NCI-H1105 (cell line): ENCODE measurements at regions not wholly inside any gene's neighbourhood (a gene's known extent, or its start where the extent isn't known, plus 50 kb on each side); places are given as distances from the start of the nearest gene placed in this dataset.

Source experiments
- DNase-seq: peaks from one replicate; lab custom pipeline; 2025; lab: John Stamatoyannopoulos, UW

DNA sequence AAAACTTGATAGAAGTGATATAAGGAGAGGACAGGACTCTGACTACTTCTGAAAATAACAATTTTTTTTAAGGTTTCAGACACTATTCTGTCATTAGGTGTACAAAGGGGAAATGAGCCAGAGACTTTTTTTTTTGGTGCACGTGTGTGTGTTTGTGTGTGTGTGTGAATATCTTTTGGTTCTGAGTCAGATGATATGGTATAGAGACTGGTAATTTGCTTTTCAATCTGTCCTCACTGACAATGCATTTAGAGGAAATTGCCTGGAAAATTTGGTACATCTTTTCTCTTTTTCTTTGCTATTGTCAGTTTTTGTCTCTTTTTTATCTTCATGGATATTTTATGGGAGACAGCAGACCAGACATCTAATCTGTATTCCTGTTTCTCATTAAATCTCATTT lies 59.3 kb downstream of the DDIT4L start:
- DNase-seq, result no peak

DNA sequence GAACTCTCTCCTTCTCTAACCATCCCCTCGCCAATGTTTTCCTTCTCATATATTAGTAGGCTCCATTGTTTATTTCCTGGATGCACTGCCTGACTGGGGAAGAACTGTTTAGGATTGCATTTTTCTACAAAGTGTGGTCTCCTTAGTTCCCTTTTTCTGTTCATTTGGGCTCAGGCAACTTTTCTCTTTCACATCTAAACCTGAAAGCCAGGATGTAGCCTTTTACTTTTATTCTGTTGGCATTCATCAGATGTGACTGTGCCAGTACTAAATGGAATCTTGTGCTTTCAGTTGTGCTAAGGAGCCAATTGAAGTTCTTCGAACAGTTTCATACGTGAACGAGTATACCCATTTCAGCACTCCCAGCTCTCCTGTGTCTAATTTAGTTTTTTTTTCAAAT lies 59.8 kb downstream of the DDIT4L start:
- DNase-seq, result no peak

DNA sequence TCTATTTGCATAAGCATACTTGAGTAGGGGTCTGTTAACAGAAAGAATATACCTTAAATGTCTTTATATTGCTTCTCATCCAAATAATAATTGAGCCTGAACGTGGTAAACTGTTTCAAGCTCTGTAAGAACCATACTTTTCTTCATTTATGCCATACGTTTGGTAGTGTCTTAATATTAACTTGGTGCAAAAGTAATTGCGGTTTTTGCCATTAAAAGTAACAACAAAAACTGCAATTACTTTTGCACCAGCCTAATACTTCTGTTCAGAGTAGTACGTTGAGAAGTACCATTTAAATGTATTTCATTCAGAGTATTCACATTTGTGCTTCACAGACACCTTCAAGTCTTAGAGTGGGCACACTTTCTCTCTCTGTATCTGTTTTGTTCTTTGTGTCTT lies 60.5 kb downstream of the DDIT4L start:
- DNase-seq, result no peak

DNA sequence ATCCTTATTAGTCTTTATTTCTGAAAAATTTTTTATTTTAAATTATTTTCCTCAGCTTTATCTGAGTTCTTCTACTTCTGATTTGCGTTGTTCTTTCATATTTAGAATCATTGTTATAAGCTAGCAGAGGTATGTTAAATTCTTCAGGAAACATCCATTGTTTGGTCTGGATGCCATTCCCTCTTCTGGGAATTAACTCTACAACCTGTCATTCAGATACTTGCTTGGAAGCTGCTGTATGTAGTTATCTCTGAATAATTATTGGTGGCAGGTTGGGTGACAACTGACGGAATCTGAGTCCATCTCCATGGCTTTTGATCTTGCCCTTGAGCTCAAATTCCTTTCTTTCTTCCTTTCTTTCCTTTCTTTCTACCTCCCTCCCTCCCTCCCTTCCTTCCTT lies 61.9 kb downstream of the DDIT4L start:
- DNase-seq, result no peak

DNA sequence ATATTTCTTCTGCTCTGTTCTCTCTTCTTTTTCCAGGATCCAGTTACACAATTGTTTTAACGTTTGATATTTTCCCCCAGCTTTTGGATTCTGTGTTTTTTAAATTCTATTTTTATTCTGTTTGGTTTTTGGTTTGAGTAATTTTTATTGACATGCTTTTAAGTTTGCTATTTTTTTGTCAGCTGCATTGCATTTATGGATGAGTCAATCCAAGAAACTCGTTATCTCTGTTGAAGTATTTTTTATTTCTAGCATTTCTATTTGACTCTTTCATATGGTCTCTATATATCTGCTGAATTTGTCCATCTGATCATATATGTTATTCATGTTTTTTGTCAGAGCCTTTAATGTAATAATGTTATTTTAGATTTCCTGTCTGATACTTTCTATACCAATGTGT lies 65.6 kb downstream of the DDIT4L start:
- no peak for DNase-seq

DNA sequence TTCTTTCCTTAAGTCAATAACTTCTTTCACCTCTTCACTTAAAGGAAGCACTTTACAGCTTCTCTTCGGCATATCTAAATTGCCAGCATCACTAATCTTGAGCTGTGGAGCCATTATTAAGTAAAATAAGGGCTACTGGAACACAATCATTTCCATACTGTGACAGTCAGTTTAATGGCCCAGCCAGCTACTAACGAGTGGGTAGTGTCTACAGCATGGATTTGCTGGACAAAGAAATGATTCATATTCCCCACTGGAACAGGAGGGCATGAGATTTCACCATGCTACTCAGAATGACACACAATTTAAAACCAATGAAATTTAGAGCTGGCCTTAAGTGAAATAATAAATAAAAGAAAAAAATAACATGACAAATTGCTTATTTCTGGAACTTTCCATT lies 72.1 kb downstream of the DDIT4L start:
- no peak for DNase-seq

DNA sequence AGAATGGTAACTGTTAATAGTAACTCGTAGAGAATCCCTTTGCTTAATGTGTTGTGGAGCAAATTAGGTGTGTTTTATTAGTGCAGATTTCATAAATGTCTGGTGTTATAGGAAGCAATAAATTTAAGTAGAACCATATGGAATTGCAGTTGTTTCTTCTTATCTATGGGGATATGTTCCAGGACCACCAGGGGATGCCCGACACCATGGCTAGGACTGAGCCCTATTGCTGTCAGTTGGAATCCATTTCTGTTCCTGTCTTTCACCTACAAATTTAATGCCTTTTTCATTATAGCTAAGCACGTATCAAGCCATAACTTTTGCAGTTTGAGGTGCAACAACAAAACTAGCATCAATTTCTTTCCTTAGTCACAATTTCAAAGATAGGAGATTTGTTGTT lies 72.5 kb downstream of the DDIT4L start:
- DNase-seq, result no peak

GRCh38 chr4:100114909-100115308 lies 75.4 kb downstream of the DDIT4L start:
- DNase-seq, result no peak

DNA sequence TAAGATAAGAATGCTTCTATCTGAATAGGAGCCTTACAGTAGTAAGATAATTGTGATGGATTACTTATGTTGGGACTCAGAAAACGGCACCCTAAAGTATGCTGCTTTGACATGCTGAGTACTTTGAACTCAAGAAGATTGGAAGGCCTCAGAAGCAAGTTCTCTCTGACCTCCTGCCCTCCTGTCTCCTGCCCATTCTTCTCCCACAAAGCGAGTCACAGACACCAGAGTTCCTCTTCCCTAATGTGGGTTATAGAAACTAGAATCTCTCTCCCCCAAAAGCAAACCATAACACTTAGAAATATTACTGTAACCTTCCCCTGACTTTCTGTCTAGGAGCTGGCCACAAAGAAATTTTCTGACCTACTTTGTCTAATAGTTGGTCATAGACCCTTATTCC lies 76.5 kb downstream of the DDIT4L start:
- no peak for DNase-seq

DNA sequence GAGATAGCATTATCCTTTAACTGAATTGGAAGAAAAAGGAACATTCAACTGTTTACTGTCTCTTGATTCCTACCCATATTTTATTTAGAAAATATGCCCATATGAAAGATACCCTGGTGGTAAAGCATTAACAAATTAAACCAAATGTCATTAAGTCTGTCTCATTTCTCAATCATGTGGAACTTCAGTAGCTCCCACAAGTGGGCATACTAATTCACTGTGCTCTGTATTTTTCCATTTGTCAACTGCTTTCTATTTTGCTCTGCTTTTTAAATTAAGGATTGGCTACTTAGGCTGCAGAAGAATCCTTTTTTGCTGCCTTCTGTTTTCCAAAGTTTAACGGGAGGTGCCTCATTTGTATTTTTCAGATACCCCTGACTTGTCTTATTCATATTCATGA lies 77.2 kb downstream of the DDIT4L start:
- no peak for DNase-seq

GRCh38 chr4:100109921-100110320 lies 80.3 kb downstream of the DDIT4L start:
- no peak for DNase-seq

DNA sequence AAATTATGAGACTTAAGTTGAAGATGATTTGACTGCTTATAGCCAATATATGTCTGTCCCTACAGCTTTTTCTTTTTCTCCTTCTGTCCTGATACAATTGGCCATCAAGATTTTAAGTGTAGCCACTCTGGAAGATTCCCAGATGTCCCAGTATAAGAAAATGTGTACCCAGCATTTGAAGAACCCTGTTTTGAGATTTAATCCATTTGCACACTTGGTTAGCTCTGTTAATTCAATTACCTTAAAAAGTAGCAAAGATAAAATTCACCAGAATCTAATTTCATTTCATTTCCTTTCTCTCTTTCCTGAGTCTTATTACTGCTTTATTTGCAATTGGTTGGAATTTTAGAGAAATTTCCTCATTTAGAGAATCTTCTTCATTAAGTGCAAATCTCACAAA lies 81.4 kb downstream of the DDIT4L start:
- no peak for DNase-seq

GRCh38 chr4:100106982-100107381 lies 83.3 kb downstream of the DDIT4L start:
- no peak for DNase-seq

DNA sequence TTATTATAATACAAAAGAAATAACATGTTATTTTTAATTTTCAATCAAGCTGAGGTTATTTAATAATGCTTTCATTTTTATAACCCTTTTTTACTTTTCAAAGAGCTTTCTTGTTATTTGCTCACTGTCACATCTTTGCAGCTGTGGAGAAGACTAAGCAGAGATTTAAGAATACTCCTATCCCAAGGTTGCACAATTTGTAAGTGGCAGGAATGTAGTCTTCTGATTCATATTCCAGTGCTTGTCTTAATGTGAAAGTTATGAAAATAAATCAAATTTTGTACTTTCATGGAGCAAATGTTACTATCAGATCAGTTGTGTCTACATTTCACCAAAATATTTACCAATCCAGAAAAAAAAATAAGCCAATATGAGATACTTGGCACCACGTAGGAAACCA lies 86.6 kb downstream of the DDIT4L start:
- DNase-seq, result no peak

DNA sequence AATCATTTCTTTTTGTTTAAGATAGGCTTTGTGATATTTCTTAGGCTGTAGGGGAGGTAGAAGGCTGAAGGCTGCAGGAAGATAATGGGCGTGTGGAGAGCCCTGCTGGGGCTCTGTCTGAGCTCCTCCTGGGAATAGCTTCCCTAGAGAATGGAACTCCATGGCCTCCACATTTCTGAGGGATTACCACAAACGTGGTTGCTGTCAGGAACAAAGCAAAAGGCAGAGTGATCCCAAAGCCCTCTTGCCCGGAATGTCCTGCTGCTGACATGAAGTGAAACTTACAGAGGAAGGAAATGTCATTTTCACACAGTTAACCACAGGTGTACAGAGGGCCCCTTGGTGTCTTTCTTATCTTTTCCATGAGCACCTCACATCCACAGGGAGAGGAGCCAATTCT lies 89.3 kb downstream of the DDIT4L start:
- DNase-seq, result no peak

- DNase-seq, result no peak
Measured at GRCh38 chr4:100099746-100100145, 90.5 kb downstream of the DDIT4L start.

GRCh38 chr4:100098681-100099080 lies 91.6 kb downstream of the DDIT4L start:
- DNase-seq, result no peak

GRCh38 chr4:100098011-100098545 lies 92.2 kb downstream of the DDIT4L start:
- DNase-seq, result no peak

- DNase-seq, result no peak
Measured at GRCh38 chr4:100095729-100096595, 94.3 kb downstream of the DDIT4L start.

DNA sequence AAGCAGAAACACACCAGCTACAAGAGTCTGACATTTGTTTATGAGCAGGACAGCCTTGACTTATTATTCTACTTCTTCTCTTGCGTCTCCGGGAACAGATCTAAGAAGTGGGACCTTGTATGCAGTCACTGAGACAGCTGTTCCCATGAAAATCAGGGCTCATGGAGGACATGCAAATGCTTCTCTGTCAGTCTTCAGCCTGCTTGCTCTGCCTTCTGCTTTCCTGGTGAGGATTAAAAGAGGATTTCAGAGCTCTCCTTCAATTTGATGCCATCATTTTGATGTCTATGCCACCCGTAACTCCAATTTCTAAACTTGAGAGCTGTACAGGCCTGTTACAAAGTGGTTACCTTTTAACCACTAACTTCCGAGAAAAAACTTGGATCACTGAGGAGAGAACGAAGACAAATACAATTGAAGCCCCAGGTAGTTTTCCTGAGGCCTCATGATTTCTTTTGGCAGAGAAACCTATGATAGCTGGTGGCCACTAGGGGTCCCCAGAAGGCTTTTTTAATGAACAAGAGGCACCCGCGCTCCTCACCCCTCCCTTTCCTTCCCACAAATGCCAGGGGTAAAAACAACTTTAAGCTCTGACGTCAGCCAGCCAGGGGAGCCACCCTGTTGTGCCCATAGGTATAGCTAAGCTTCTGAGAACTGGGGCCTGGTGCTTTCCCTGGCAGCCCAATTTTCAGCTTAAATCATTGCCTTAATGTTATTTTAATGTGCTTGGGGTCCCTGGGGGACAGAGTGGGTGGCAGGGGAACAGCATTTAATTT lies 97.0 kb downstream of the DDIT4L start:
- DNase-seq, result peak; percentile 41

GRCh38 chr4:100087743-100088142 lies 102.5 kb downstream of the DDIT4L start:
- DNase-seq, result no peak

GRCh38 chr4:100086766-100087431 lies 103.4 kb downstream of the DDIT4L start:
- DNase-seq, result no peak

GRCh38 chr4:100084892-100085291 lies 105.4 kb downstream of the DDIT4L start:
- no peak for DNase-seq
